HG02642 (cell line): ENCODE measurements at regions not wholly inside any gene's neighbourhood (a gene's known extent, or its start where the extent isn't known, plus 50 kb on each side); places are given as distances from the start of the nearest gene placed in this dataset.
"Not testable (repeated sequence)": the region's sequence is repeated elsewhere in the genome, so short reads cannot be mapped to it uniquely, and the experiment has no call there.

Experiments used
- ATAC-seq: cut with Tn5 transposase; IDR thresholded peaks from one replicate; pipeline ENCODE4 v1.9.1; 2021; ENCODE audit warnings: mild to moderate bottlenecking; ENCODE audit not compliant: unreplicated experiment, poor library complexity

- ATAC-seq: not testable (repeated sequence)
These were observed 89.9 kb upstream of the ZNF608 start for GRCh38 chr5:124836314-124836713.

DNA sequence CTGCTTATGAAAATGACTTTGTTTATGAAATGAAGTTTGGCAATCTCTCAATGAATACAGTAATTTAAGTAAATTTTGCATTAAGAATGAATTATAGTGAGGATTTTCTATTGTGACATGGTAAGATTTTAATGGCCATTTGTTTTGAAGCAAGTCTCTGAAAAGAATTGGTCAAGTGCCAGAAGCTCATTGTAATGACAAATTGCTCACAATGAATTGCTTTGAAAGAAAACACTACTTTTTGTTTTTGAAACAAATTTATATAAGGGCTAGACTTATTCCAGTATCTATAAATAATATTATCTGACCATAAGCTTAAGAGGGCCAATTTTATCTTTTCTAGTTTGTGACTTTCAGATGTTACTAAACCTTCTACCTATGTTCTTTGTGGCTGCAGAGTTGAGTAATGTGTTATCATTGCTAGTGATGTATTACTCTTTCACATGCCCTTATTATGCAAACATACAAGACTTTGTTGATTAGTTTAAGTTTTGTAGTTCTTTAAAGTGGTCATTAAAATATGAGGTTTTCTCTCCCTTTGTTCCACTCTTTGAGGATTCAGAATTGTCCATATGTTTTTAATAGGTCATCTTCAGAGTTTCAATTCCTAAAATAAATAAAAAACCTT is 93.0 kb upstream of the ZNF608 start:
- no peak for ATAC-seq

DNA sequence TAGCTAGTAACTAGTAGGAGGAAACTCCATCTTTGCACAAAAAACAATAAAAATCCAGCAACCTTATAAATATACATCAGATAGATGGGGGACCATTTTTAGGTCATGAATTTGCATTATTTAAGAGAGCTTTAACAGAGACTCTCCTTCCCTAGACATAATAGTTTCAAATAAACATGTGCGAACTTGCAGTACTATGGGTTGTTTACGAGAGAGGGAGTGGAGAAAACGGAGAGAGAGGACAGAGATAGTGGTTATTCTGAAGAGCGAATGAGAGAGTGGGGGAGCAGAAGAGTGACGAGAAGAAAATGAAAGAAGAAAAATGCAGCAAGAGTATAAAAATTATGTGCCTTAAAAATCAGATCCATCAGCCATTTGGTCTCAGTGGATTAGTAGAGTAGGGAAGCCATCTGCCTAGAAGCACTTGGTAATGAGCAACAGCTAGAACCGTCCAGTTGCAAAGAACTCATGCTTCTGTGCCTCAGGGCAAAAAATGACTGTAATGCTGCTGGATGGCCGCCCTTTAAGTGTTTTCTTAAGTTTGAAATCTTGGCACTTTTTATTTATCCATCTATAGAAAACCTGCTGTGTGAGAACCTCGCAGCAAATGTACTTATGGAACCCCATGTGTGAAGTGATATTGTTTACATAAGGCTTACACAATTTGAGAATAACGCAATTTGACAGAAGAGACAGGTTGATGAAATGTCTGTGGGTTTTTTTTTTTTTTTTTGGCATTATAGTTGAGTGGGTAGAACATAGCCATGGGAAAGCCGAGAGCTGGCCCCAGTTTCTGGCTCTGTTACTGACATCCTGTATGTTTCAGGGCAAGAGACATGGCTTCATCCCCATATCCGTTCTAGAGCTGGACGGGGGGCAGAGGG is 95.6 kb upstream of the ZNF608 start:
- ATAC-seq: no peak

DNA sequence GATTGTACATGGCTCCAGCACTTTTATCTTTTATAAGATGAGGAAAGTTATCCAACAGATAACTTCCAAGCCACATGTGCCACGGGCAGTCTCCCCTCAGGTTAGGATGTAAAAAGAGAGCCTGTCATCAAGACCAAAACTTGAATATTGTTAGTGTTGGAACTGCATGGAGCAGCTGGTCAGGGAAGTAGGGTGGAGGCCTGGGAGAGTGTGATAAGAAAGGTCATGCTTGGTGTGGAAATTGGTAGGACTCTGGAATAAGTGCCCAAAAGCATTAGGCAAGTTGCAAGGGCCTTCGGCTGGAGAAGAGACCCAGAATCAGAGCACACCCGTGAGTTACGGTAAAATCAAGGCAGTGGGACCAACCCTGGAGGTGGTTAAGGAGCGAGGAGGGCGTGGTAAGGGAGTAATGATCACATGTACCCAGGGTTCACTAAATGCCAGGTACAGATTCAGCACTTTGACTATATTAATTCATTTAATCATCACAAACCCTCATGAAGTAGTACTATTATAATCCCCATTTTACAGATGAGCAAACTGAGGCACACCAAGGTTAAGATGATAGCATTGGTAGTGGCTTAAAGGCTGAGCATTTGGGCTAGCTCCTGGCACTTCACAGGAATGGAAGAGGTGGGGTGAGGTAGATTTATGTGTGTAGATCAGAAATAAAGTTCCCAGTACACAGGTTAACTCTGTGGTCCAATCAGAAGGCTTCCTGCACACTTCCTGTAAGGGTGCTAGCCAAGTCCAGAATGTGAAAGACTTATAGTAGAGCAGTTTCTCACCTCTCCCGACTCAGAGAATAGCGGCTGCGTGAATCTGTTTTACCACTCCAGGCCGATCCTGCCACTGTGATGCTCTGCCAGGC is 96.5 kb upstream of the ZNF608 start:
- no peak for ATAC-seq

- no peak for ATAC-seq
These were observed 97.1 kb upstream of the ZNF608 start for GRCh38 chr5:124843596-124843899.

DNA sequence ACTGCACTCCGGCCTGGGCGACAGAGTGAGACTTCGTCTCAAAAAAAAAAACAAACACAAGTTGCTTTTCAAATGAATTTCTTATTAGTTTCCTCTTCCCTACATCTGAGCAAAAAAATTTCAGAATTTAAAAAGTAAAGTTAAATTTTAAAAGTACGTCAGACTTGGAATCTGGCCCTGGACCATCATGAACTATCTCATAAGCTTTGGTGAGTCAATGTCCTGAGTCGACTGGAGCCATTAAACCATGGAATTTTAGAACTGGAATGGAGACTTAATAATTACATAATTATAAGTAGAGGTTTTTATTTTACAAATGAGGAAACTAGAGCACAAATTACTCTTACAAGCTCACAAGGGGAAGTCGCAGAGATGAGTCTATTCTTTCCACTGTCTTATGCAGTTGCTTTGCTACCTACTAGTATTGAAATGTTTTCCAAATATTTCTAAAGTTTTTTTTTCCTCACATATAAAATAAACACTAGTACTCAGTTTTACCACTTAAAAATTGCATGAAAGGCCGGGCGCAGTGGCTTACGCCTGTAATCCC is 98.0 kb upstream of the ZNF608 start:
- ATAC-seq: no peak

DNA sequence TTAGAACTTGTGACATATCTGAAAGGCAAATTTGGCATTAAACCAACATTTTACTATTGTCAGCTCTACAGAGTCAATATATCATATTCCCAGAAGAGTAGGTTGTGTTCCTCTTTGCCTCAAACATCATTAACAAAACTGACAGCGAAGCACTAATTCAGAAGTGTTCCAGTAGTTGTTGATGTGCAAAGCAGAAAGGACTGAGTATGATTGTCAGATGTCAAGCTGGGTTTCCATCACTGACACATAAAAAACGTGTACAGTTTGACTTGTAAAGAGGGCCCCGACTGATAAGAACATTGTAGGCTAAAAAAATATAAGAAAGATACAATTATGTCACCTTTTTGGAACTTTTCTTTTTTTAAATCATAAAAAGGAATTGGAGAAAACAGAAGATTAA is 101.5 kb upstream of the ZNF608 start:
- ATAC-seq: no peak

GRCh38 chr5:124849774-124850173 is 103.3 kb upstream of the ZNF608 start:
- ATAC-seq: no peak

GRCh38 chr5:124856726-124857125 is 110.3 kb upstream of the ZNF608 start:
- ATAC-seq: no peak

GRCh38 chr5:124858612-124859011 is 112.2 kb upstream of the ZNF608 start:
- no peak for ATAC-seq

- no peak for ATAC-seq
These were observed 112.6 kb upstream of the ZNF608 start for GRCh38 chr5:124859027-124859426.

GRCh38 chr5:124859556-124860290 is 113.3 kb upstream of the ZNF608 start:
- ATAC-seq: no peak

- no peak for ATAC-seq
These were observed 113.8 kb upstream of the ZNF608 start for GRCh38 chr5:124860291-124860655.

DNA sequence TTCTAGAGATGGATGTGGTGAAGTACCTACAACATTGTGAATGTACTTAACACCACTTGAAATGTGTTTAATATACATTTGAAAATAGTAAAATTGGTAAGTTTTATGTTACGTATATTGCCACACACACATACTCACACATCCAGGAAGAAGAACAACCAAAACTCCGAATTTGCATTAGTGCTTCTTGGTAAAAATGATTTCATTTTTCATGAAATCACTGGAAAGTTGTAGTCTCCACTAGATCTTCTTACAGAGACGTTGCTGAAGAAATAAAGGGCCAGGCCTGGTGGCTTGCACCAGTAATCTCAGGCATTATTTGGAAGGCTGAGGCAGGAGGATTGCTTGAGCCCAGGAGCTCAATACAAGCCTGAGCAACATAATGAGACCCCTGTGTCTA is 118.6 kb upstream of the ZNF608 start:
- no peak for ATAC-seq

GRCh38 chr5:124865603-124866354 is 119.3 kb upstream of the ZNF608 start:
- ATAC-seq: no peak

GRCh38 chr5:124866355-124867136 is 120.1 kb upstream of the ZNF608 start:
- no peak for ATAC-seq

DNA sequence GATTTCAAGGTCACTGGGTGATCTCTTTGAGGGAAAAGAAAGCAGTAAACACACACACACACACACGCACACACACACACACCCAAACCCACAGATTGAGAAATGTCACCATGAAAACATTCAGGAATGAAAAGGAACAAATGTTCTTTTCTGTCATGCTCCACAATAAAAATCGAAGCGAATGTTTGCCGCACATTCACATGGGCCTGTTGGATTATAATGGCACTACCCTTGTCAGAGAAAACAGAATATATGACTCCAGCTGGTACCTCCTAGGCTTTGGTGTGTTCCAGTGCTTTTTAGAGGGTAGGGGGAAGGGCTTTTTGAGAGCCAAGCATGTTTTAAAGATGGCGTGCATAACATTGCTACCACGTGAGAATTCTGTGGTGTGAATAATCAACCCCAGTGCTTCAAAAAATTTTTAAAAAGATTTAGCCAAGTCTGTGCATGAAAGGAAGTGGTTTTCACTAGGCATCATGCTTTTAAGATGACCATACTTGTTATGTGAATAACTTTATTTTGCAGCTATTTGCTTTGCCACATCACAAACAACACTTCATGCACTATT is 120.8 kb upstream of the ZNF608 start:
- no peak for ATAC-seq

- no peak for ATAC-seq
These were observed 122.2 kb upstream of the ZNF608 start for GRCh38 chr5:124868676-124869075.
